GM12872 (cell line): ENCODE measurements at regions not wholly inside any gene's neighbourhood (a gene's known extent, or its start where the extent isn't known, plus 50 kb on each side); places are given as distances from the start of the nearest gene placed in this dataset.

Source experiments
- CTCF ChIP-seq: IDR thresholded peaks from 3 replicates; pipeline ENCODE4 v1.5.1; 2011; ENCODE audit warnings: low read depth, mild to moderate bottlenecking, low read length, moderate library complexity; ENCODE audit not compliant: insufficient read depth

GRCh38 chr6:4441981-4442434 is 306.6 kb upstream of the ECI2 start:
- TF ChIP-seq CTCF: no peak

- no peak for TF ChIP-seq CTCF
Observed at GRCh38 chr6:4439159-4439558, 303.8 kb upstream of the ECI2 start.

GRCh38 chr6:4437342-4437741 is 302.0 kb upstream of the ECI2 start:
- TF ChIP-seq CTCF: no peak

GRCh38 chr6:4435981-4436445 is 300.6 kb upstream of the ECI2 start:
- no peak for TF ChIP-seq CTCF

GRCh38 chr6:4434655-4435054 is 299.3 kb upstream of the ECI2 start:
- no peak for TF ChIP-seq CTCF

GRCh38 chr6:4433199-4433598 is 297.8 kb upstream of the ECI2 start:
- TF ChIP-seq CTCF: no peak

GRCh38 chr6:4426968-4427367 is 291.6 kb upstream of the ECI2 start:
- no peak for TF ChIP-seq CTCF

- no peak for TF ChIP-seq CTCF
Observed at GRCh38 chr6:4421837-4422236, 286.5 kb upstream of the ECI2 start.
